Adrenal gland (tissue), 5 donors: ENCODE measurements at regions not wholly inside any gene's neighbourhood (a gene's known extent, or its start where the extent isn't known, plus 50 kb on each side); places are given as distances from the start of the nearest gene placed in this dataset.

Experiments used
- CTCF ChIP-seq, 6 experiments: fragments of 450-650 bp in 4 of 6; fragments of 200-600 bp in 2 of 6; sonication (generic) in 1 of 6; IDR thresholded peaks; 1 replicate in 5 of 6; 2 replicates in 1 of 6; pipeline versions ENCODE4 v1.5.1 to v1.8.0; 2016 to 2021; ENCODE audit warnings: antibody characterized with exemption in 6 of 6, mild to moderate bottlenecking in 2 of 6, moderate library complexity in 1 of 6
- POLR2A ChIP-seq, 2 donors: fragments of 450-650 bp; IDR thresholded peaks; one replicate each; pipeline ENCODE4 v1.6.1; 2017; ENCODE audit warnings: antibody characterized with exemption in 2 of 2, mild to moderate bottlenecking in 2 of 2, moderate library complexity in 1 of 2
- donor health status: DM: no; HTN: no; CAD: no.

GRCh38 chr13:89027694-89028306, 1356.6 kb downstream of the SLITRK5 start:
- TF ChIP-seq CTCF (IDR thresholded peaks at IDR 0.05): no peak
- TF ChIP-seq POLR2A (IDR thresholded peaks at IDR 0.05): no peak
